ENCODE measurements at regions not wholly inside any gene's neighbourhood (a gene's known extent, or its start where the extent isn't known, plus 50 kb on each side); places are given as distances from the start of the nearest gene placed in this dataset.
"Not testable (repeated sequence)": the region's sequence is repeated elsewhere in the genome, so short reads cannot be mapped to it uniquely, and the experiment has no call there.

GRCh38 chrX:91500499-91500898 is 65.9 kb downstream of the PABPC5 start:
- H3K36me3 ChIP-seq (replicated peaks; ENCODE audit: low read depth, low read length); H3K27ac ChIP-seq (ENCODE audit: low read length); H3K27me3 ChIP-seq (ENCODE audit: low read depth, low read length); H3K9ac ChIP-seq (ENCODE audit: low read length); H2AFZ ChIP-seq (ENCODE audit: low read depth, low read length); H3K4me2 ChIP-seq (ENCODE audit: low read length); H3K4me1 ChIP-seq (ENCODE audit: low read length); H4K20me1 ChIP-seq (ENCODE audit: insufficient read depth, low read length); H3K9me3 ChIP-seq (ENCODE audit: insufficient read depth, low read length); H3K79me2 ChIP-seq (ENCODE audit: low read length); H3K4me3 ChIP-seq (ENCODE audit: low read length): not testable (repeated sequence)
- TF ChIP-seq CTCF (IDR thresholded peaks at IDR 0.05; ENCODE audit: low read depth, low read length): peak; percentile 11; the same call in 1 of the 2 replicates

GRCh38 chrX:91530209-91530608 is 95.6 kb downstream of the PABPC5 start:
- H3K9me3 ChIP-seq (ENCODE audit: insufficient read depth, low read length); H3K4me2 ChIP-seq (ENCODE audit: low read length); H2AFZ ChIP-seq (ENCODE audit: low read depth, low read length); H4K20me1 ChIP-seq (ENCODE audit: insufficient read depth, low read length); H3K27ac ChIP-seq (ENCODE audit: low read length); H3K4me1 ChIP-seq (ENCODE audit: low read length); H3K36me3 ChIP-seq (replicated peaks; ENCODE audit: low read depth, low read length); H3K27me3 ChIP-seq (ENCODE audit: low read depth, low read length); H3K4me3 ChIP-seq (ENCODE audit: low read length); H3K79me2 ChIP-seq (ENCODE audit: low read length); H3K9ac ChIP-seq (ENCODE audit: low read length): not testable (repeated sequence)

- not testable (repeated sequence) for H2AFZ ChIP-seq (ENCODE audit: low read depth, low read length); H3K4me3 ChIP-seq (ENCODE audit: low read length); H3K79me2 ChIP-seq (ENCODE audit: low read length); H3K4me1 ChIP-seq (ENCODE audit: low read length); H3K27ac ChIP-seq (ENCODE audit: low read length); H4K20me1 ChIP-seq (ENCODE audit: insufficient read depth, low read length); H3K9me3 ChIP-seq (ENCODE audit: insufficient read depth, low read length); H3K4me2 ChIP-seq (ENCODE audit: low read length); H3K36me3 ChIP-seq (replicated peaks; ENCODE audit: low read depth, low read length); H3K9ac ChIP-seq (ENCODE audit: low read length); H3K27me3 ChIP-seq (ENCODE audit: low read depth, low read length)
Observed at GRCh38 chrX:91563127-91563526, 128.5 kb downstream of the PABPC5 start.

All from OCI-LY3 (cell line).